BLaER1 (cell line): ENCODE measurements at regions not wholly inside any gene's neighbourhood (a gene's known extent, or its start where the extent isn't known, plus 50 kb on each side); places are given as distances from the start of the nearest gene placed in this dataset.
A peak's percentile ranks its signal among the peaks of the same experiment; 100 is the strongest.

Experiments
- H3K27ac ChIP-seq: shearing (Covaris generic); formaldehyde crosslinking; 2 replicates; pipeline ENCODE4 v1.8.1; 2022
- H3K27me3 ChIP-seq: shearing (Covaris generic); formaldehyde crosslinking; 2 replicates; pipeline ENCODE4 v1.8.1; 2022
- H3K36me3 ChIP-seq: shearing (Covaris generic); formaldehyde crosslinking; 2 replicates; pipeline ENCODE4 v1.8.1; 2022
- H3K4me1 ChIP-seq: shearing (Covaris generic); formaldehyde crosslinking; 2 replicates; pipeline ENCODE4 v1.8.1; 2022
- H3K4me2 ChIP-seq: shearing (Covaris generic); formaldehyde crosslinking; 2 replicates; pipeline ENCODE4 v1.8.1; 2022
- H3K4me3 ChIP-seq: shearing (Covaris generic); formaldehyde crosslinking; 2 replicates; pipeline ENCODE4 v1.8.1; 2022
- H3K9ac ChIP-seq: shearing (Covaris generic); formaldehyde crosslinking; 2 replicates; pipeline ENCODE4 v1.8.1; 2022
- H3K9me3 ChIP-seq: shearing (Covaris generic); formaldehyde crosslinking; 2 replicates; pipeline ENCODE4 v1.8.1; 2022
- H4K20me1 ChIP-seq: shearing (Covaris generic); formaldehyde crosslinking; 2 replicates; pipeline ENCODE4 v1.8.1; 2022
- Cebpa-rat ChIP-seq: shearing (Covaris generic); IDR thresholded peaks from 2 replicates; pipeline ENCODE4 v1.8.1; 2022

DNA sequence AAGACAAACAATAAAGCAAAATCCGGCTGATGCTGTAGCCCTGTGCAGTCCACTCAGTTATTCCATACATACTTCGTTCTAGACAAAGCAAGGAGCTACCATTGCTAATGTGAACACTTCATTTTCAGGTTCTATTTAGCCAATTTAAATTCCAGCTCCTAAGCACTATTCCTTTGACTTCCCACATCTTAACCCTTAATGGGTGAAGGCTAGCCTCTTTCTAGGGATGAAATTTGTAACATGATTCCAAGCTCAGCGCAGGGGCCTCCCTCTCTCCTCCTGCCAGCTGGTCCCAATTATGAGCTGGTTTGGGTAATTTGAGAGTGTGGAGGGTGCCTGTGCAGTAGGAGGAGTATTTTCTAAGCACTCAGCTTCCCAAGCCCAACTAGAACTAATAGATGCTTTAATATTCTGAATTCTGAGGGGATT lies 53.9 kb upstream of the PTGFRN start:
- no peak overlapping the region for H3K27ac ChIP-seq
- TF ChIP-seq Cebpa-rat: no peak

DNA sequence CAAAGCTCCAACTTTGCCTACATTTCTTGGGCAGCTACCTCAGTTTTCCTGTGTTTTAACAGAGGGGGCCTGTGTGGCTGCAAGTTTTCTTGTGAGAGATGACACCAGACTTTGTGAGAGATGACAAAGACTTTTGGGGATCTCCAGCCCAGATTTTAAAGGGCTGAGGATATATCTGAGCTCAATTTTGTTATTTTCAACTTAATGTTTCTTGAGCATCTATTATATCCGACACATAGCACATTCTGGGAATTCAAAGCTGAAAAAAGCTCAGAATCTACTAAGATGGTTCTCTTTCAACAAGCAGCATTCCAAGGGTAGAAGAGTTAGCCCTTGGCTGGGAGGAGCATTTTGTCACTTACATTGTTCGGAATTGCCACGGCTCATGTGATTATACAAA lies 53.4 kb upstream of the PTGFRN start:
- H3K27me3 ChIP-seq: no peaks in the 10 kb centered on the region
- H4K20me1 ChIP-seq: no peaks in the 10 kb centered on the region
- no peak overlapping the region for H3K4me3 ChIP-seq
- H3K9ac ChIP-seq: no peak overlapping the region
- no peaks in the 10 kb centered on the region for H3K36me3 ChIP-seq
- no peak overlapping the region for H3K4me2 ChIP-seq
- no peak for TF ChIP-seq Cebpa-rat
- peaks cover 26% of the 10 kb centered on the region for H3K4me1 ChIP-seq
- no peak overlapping the region for H3K27ac ChIP-seq
- no peaks in the 10 kb centered on the region for H3K9me3 ChIP-seq

More for the DNA sequence above, 53.9 kb upstream of the PTGFRN start:
- Histone ChIP-seq H3K36me3 (no peaks in the 10 kb centered on the region), H3K4me1 (peaks cover 26% of the 10 kb centered on the region), H4K20me1 (no peaks in the 10 kb centered on the region), H3K9me3 (no peaks in the 10 kb centered on the region), H3K4me2 (peak overlapping the region; percentile 68; the same call in 1 of the 2 replicates), H3K27me3 (no peaks in the 10 kb centered on the region), H3K4me3 (no peak overlapping the region), H3K9ac (no peak overlapping the region)

DNA sequence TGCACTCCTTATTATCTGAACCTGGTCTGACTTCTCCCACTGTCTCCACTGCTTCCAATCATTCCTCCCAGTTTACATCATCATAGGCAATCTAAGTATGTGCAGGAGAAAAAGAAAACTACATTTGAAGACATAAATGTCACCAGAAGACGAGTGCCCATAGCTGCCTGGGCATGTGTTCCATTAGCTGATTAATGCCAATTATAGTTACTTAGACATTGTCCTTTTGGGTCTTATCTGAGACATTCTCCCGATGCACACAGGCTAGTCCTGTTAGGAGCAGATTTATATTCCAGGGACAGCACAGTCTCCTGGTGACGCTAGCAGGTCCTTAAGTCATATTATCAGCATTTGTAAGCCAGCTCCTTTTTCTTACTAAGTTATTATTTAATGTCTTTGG lies 52.6 kb upstream of the PTGFRN start:
- Histone ChIP-seq H3K9me3 (no peaks in the 10 kb centered on the region), H3K27ac (no peak overlapping the region), H3K4me2 (no peak overlapping the region), H3K4me3 (no peak overlapping the region), H3K9ac (no peak overlapping the region), H3K27me3 (no peaks in the 10 kb centered on the region), H3K4me1 (peaks cover 26% of the 10 kb centered on the region), H3K36me3 (no peaks in the 10 kb centered on the region), H4K20me1 (no peaks in the 10 kb centered on the region)
- no peak for TF ChIP-seq Cebpa-rat
